Occipital lobe (tissue), 1 donor: ENCODE measurements at regions not wholly inside any gene's neighbourhood (a gene's known extent, or its start where the extent isn't known, plus 50 kb on each side); places are given as distances from the start of the nearest gene placed in this dataset.

Experiments used
- DNase-seq: peaks from one replicate; lab custom pipeline; 2025; lab: John Stamatoyannopoulos, UW

DNA sequence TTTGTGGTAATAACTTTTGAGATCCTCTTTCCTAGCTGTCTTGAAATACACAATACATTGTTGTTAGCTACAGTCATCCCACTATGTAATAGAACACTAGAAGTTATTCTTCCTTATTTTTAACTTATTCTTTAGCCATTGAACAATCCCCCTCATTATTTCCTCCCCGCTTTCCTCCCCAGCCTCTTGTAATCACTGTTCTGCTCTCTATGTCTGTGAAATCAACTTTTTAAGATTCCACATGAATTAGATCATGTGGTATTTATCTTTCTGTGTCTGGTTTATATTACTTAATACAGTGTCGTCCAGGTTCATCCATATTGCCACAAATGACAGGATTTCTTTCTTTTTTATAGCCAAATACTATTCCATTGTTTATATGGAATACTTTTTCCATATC is 72.9 kb downstream of the SLC10A2 start:
- no peak for DNase-seq

- DNase-seq = no peak
Observed at GRCh38 chr13:102984210-102984609, 82.0 kb downstream of the SLC10A2 start.

DNA sequence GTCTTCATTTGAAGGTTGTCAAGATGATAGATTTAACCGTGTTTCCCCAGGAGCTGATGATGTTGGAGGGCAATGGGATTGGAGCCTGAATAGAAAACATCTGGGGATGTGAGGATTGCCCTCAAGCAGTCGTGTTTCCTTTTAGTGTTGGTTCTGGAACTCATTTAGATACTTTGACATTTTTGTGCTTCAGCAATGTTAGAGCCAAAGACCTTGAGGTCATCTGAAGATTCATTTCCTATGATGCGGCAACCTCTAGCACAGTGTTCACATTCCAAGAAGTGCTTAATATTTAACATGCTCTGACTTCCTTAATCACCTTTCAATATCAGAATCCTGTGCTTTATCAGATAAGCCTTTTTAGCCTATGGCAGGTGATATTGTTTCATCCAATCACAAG is 82.7 kb downstream of the SLC10A2 start:
- DNase-seq = no peak

- no peak for DNase-seq
Observed at GRCh38 chr13:102980331-102980982, 85.8 kb downstream of the SLC10A2 start.

GRCh38 chr13:102978168-102978567 is 88.0 kb downstream of the SLC10A2 start:
- DNase-seq = no peak

GRCh38 chr13:102977471-102977870 is 88.7 kb downstream of the SLC10A2 start:
- no peak for DNase-seq

DNA sequence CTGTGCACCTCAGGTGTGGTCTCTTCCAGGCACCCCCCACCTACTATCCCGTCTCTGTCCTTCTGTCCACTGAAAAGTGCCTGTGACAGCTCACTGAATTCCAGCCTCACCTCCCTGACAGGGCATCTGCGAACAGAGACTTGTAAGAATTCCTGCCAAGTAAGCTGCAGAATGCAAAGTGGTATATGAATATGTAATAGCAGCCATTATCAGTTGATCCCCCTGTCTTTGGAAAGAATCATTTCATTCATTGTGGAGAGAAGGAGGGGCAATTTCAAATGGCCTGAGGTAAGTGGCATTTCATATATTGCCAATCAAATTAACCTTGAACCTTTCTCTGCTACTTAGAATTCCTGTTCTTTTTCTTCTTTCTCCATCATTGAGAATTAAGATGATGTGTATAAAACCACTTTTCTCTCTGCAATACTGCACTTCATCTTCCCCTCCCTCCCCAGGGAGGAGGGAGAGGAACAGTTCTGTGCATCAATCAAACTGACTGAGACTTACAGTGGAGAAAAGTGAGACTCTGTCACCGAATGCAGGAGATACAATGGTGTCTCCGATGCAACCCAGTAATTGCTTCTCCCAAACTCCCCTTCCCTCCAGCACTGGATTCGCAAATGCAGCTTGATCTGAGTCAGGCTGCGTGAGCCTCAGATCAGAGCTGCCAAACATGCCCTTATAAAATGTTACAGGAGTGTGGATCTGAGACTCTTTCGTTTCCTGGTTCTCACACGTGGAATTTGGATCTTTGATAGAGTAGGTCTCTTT is 91.7 kb downstream of the SLC10A2 start:
- no peak for DNase-seq

DNA sequence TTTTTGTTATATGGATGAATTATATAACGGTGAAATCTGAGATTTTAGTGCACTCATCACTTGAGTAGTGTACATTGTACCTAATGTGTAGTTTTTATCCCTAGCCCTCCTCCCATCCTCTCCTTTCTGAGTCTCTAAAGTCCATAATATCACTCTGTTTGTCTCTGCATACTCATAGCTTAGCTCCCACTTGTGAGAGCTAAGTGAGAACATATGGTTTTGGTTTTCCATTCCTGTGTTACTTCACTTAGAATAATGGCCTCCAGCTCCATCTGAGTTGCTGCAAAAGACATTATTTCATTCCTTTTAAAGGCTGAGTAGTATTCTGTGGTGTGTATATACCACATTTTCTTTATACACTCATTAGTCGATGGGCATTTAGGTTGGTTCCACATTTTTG is 94.0 kb downstream of the SLC10A2 start:
- no peak for DNase-seq

- no peak for DNase-seq
Observed at GRCh38 chr13:102970542-102970941, 95.7 kb downstream of the SLC10A2 start.

- DNase-seq = no peak
Observed at GRCh38 chr13:102968572-102969228, 97.5 kb downstream of the SLC10A2 start.

DNA sequence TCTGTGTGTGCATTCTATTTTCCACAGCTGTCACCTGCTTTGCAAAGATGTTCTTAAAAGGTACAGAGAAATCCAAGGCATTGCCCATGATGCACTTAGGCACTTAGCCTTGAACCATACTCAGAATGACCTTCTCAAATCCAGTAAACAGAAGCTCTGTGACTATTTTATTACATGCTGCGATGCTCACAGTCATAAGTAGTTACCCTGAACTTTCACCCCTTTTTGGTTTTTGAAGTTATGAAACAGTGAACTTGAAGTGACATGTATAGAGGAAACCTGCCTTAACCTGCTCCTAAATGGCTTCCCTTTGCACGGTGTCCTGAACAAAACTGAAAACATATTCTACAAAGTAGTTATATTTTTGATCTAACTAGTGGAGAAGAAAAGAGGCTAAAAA is 100.4 kb downstream of the SLC10A2 start:
- no peak for DNase-seq

DNA sequence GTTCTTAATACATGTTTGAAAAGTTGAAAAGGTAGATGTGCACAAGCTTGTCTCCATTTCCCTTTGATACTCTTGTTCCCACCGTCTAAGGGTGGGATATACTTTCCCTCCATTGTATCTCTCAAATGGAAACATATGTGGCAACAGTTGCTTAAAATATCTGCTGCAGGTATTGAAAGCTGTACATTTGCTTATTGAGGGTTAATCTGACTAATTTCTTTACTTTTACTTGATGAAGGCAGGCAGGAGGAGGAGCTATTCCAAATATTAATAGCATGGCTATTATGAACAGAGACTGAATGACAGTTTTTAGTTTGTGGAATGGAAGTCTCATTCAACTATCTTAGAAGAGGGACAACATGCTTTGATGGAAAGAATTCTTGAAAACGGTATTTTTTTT is 103.8 kb downstream of the SLC10A2 start:
- no peak for DNase-seq

DNA sequence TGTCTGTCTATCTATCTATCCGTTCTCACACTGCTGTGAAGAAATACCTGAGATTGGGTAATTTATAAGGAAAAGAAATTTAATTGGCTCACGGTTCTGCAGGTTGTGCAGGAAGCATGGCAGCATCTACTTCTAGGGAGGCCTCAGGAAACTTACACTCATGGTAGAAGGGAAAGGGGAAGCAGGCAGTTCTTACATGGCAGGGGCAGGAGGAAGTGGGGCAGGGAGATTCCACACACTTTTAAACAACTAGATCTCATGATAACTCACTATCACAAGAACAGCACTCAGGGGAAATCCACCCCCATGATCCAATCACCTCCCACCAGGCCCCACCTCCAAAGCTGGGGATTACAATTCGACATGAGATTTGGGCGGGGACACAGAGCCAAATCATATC is 105.3 kb downstream of the SLC10A2 start:
- DNase-seq = no peak

- DNase-seq = no peak
Observed at GRCh38 chr13:102956449-102956848, 109.8 kb downstream of the SLC10A2 start.

GRCh38 chr13:102954350-102954749 is 108.5 kb downstream of the ERCC5 start:
- DNase-seq = no peak

DNA sequence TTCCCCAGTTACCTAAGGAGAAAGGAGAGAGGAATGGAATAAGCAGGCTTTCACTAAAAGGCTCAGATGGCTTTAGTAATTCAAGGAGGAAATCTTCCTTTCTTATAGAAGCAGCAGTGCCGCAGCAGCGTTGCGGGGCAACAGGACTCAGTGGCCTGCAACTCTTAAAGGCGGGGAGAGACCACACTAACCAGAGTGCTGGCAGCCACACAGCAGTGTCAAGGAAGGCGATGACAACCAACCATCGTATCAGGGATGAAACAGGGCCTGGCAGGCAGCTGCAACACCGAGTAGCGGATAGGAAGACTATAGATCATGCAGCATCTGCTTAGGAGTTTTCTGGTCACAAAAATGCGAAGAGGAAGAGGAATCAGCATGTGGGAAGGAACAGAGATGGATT is 106.0 kb downstream of the ERCC5 start:
- DNase-seq = no peak

GRCh38 chr13:102947745-102948405 is 102.0 kb downstream of the ERCC5 start:
- peak; percentile 53 for DNase-seq

DNA sequence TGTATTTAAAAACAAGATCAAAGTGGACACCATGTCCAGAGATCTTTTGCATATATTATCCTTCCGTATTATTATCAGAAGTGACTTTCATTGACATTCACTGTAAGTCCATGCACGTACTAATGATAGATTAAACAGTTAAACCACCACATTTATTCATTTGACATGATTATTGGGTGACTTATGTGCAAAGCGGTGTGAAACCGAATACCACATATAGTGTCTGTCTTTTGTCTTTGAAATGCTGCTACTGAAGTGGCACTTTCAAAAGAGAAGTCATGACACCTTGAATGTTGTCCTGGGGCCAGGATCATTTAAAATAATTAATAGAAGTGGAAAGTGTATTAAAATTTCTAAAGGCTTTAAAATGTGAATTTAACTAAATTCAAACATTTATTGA is 100.1 kb downstream of the ERCC5 start:
- no peak for DNase-seq

- no peak for DNase-seq
Observed at GRCh38 chr13:102945324-102945815, 99.5 kb downstream of the ERCC5 start.

DNA sequence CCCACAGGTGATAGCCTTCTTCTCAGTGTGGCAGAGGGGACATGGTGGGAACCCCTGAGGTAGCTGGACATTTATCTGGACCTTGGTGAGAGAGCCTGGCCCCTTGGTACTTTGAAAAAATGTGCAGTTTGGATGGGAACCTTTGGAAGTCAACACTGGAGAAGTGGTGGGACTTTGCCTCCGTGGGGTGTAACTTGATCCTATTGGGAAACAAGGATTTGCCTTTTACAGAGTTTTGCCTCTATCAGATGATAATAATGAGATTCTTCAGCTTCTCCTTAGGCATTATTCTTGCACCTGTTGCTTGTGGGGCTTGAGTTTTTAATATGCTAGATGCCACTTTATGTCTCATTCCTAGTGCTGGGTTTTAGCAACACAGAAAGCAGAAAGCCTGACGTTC is 99.0 kb downstream of the ERCC5 start:
- DNase-seq = no peak

GRCh38 chr13:102940770-102941169 is 94.9 kb downstream of the ERCC5 start:
- DNase-seq = no peak

- no peak for DNase-seq
Observed at GRCh38 chr13:102940143-102940542, 94.3 kb downstream of the ERCC5 start.
